CD4-positive, alpha-beta T cell treated with Interleukin-10 for 1 hour (primary cell): ENCODE measurements at regions not wholly inside any gene's neighbourhood (a gene's known extent, or its start where the extent isn't known, plus 50 kb on each side); places are given as distances from the start of the nearest gene placed in this dataset.
"Not testable (repeated sequence)": the region's sequence is repeated elsewhere in the genome, so short reads cannot be mapped to it uniquely, and the experiment has no call there.

Experiments used
- DNase-seq: peaks from one replicate; pipeline ENCODE4 v3.0.0-alpha.2; 2020

GRCh38 chr2:154961676-154962075 lies 263.2 kb downstream of the KCNJ3 start:
- no peak for DNase-seq

- no peak for DNase-seq
Measured at GRCh38 chr2:154960802-154961583, 262.5 kb downstream of the KCNJ3 start.

- DNase-seq, result no peak
Measured at GRCh38 chr2:154952346-154952980, 254.0 kb downstream of the KCNJ3 start.

- DNase-seq, result not testable (repeated sequence)
Measured at GRCh38 chr2:154947416-154947815, 248.9 kb downstream of the KCNJ3 start.

GRCh38 chr2:154945984-154946383 lies 247.5 kb downstream of the KCNJ3 start:
- DNase-seq, result no peak

GRCh38 chr2:154941379-154941778 lies 242.9 kb downstream of the KCNJ3 start:
- no peak for DNase-seq

GRCh38 chr2:154934213-154934612 lies 235.7 kb downstream of the KCNJ3 start:
- no peak for DNase-seq

- DNase-seq, result no peak
Measured at GRCh38 chr2:154924531-154924930, 226.0 kb downstream of the KCNJ3 start.

- DNase-seq, result no peak
Measured at GRCh38 chr2:154914561-154914960, 216.1 kb downstream of the KCNJ3 start.

- no peak for DNase-seq
Measured at GRCh38 chr2:154912215-154912614, 213.7 kb downstream of the KCNJ3 start.

GRCh38 chr2:154911729-154912128 lies 213.2 kb downstream of the KCNJ3 start:
- no peak for DNase-seq

GRCh38 chr2:154910701-154911100 lies 212.2 kb downstream of the KCNJ3 start:
- no peak for DNase-seq

GRCh38 chr2:154908327-154908726 lies 209.8 kb downstream of the KCNJ3 start:
- DNase-seq, result no peak
